HL-60 (cell line): ENCODE measurements at regions not wholly inside any gene's neighbourhood (a gene's known extent, or its start where the extent isn't known, plus 50 kb on each side); places are given as distances from the start of the nearest gene placed in this dataset.

Experiments
- DNase-seq, 2 experiments: peaks; one replicate each; pipeline ENCODE4 v3.0.0-alpha.2; 2010 to 2020; ENCODE audit warnings: low read depth in 1 of 2, low spot score in 1 of 2
- H3K27ac ChIP-seq: fragments of 250-450 bp; sonication (Bioruptor Pico); replicated peaks from 2 replicates; pipeline ENCODE4 v1.5.1; 2020; ENCODE audit warnings: mild to moderate bottlenecking, moderate library complexity
- H3K27me3 ChIP-seq: fragments of 250-450 bp; sonication (Bioruptor Pico); 2 replicates; pipeline ENCODE4 v1.5.1; 2021; ENCODE audit warnings: mild to moderate bottlenecking, moderate library complexity; ENCODE audit not compliant: insufficient read depth, poor library complexity, severe bottlenecking
- H3K4me3 ChIP-seq: replicated peaks from 2 replicates; pipeline ENCODE4 v1.5.1; 2011; ENCODE audit warnings: mild to moderate bottlenecking, control low read depth, low read length; ENCODE audit not compliant: insufficient read depth
- GABPA ChIP-seq: IDR thresholded peaks from 2 replicates; pipeline ENCODE4 v1.6.1; 2012; ENCODE audit warnings: low read depth
- POLR2AphosphoS5 ChIP-seq: IDR thresholded peaks from 2 replicates; pipeline ENCODE4 v1.6.1; 2012; ENCODE audit warnings: low read depth
- SPI1 ChIP-seq: IDR thresholded peaks from 2 replicates; pipeline ENCODE4 v1.6.1; 2012; ENCODE audit warnings: low read depth, mild to moderate bottlenecking, borderline replicate concordance
- TF ChIP-seq, protein P1 (sequence below): IDR thresholded peaks from one replicate; pipeline ENCODE4 v1.5.1; 2011; ENCODE audit warnings: low read length, control low read depth, inconsistent platforms; ENCODE audit not compliant: insufficient read depth
- TF ChIP-seq, protein P2 (sequence below): IDR thresholded peaks from 2 replicates; pipeline ENCODE4 v1.6.1; 2012; ENCODE audit warnings: low read depth; ENCODE audit not compliant: insufficient replicate concordance

DNA sequence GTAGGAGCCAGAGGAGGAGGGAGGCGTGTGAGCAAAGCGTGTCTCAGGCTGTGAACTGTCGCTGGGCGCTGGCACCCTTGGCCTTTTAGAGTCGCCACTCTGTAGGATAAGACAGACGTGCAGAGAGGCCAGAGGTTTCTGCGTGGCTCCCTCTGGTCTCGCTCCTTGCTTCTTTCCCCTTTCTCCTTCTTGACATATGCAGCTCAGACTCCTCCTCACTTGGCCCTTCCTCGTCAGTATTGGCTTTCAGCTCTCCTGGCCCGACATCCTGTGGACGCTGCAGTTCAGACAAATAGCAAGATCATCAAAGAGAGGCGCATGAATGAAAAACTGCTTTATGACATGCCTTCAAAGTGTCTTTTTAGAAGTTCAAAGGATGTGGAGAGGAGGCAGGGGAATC, 116.8 kb upstream of the SPRY4 start:
- no peak for DNase-seq
- Histone ChIP-seq H3K27ac (no peak overlapping the region), H3K4me3 (no peak overlapping the region), H3K27me3 (no peaks in the 10 kb centered on the region)
- TF ChIP-seq, protein P1, sequence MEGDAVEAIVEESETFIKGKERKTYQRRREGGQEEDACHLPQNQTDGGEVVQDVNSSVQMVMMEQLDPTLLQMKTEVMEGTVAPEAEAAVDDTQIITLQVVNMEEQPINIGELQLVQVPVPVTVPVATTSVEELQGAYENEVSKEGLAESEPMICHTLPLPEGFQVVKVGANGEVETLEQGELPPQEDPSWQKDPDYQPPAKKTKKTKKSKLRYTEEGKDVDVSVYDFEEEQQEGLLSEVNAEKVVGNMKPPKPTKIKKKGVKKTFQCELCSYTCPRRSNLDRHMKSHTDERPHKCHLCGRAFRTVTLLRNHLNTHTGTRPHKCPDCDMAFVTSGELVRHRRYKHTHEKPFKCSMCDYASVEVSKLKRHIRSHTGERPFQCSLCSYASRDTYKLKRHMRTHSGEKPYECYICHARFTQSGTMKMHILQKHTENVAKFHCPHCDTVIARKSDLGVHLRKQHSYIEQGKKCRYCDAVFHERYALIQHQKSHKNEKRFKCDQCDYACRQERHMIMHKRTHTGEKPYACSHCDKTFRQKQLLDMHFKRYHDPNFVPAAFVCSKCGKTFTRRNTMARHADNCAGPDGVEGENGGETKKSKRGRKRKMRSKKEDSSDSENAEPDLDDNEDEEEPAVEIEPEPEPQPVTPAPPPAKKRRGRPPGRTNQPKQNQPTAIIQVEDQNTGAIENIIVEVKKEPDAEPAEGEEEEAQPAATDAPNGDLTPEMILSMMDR = no peak
- TF ChIP-seq GABPA (no peak), POLR2AphosphoS5 (no peak), SPI1 (no peak)
- TF ChIP-seq, protein P2, sequence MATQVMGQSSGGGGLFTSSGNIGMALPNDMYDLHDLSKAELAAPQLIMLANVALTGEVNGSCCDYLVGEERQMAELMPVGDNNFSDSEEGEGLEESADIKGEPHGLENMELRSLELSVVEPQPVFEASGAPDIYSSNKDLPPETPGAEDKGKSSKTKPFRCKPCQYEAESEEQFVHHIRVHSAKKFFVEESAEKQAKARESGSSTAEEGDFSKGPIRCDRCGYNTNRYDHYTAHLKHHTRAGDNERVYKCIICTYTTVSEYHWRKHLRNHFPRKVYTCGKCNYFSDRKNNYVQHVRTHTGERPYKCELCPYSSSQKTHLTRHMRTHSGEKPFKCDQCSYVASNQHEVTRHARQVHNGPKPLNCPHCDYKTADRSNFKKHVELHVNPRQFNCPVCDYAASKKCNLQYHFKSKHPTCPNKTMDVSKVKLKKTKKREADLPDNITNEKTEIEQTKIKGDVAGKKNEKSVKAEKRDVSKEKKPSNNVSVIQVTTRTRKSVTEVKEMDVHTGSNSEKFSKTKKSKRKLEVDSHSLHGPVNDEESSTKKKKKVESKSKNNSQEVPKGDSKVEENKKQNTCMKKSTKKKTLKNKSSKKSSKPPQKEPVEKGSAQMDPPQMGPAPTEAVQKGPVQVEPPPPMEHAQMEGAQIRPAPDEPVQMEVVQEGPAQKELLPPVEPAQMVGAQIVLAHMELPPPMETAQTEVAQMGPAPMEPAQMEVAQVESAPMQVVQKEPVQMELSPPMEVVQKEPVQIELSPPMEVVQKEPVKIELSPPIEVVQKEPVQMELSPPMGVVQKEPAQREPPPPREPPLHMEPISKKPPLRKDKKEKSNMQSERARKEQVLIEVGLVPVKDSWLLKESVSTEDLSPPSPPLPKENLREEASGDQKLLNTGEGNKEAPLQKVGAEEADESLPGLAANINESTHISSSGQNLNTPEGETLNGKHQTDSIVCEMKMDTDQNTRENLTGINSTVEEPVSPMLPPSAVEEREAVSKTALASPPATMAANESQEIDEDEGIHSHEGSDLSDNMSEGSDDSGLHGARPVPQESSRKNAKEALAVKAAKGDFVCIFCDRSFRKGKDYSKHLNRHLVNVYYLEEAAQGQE = no peak

DNA sequence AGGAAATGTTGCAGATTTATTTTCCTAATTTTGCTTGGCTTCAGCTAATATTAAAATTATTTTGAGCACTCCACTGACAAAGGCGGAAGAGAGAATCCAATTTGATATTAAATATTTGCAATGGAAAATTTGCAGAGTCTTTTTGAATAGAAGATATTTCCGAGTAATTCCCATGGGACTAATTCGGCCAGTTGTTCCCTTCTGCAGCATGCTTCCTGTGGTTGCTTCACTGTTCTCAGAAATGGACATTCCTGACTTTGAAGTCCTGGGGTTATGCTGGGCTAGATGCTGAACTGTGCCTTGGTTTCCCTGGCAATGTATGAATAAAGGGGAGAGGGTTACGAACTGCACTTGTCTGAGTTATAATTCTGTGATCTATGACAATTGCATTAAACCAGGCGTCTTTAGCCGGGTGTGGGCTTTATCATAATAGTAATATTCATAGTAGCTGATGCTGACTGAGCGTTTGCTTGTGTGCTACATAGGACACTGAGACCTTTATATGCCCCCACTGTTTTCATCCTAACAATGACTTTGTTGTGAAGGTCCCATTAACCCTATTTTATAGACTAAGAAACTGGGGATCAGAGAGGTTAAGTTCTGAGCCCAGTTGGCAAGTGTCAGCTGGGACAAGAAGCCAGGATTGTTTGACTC, 114.5 kb upstream of the SPRY4 start:
- no peak for TF ChIP-seq SPI1
- TF ChIP-seq, protein P2 = no peak
- no peak for TF ChIP-seq POLR2AphosphoS5
- no peak for TF ChIP-seq GABPA
- TF ChIP-seq, protein P1 = no peak
- no peak for DNase-seq
- Histone ChIP-seq H3K27me3 (no peaks in the 10 kb centered on the region), H3K4me3 (no peak overlapping the region), H3K27ac (no peak overlapping the region)

DNA sequence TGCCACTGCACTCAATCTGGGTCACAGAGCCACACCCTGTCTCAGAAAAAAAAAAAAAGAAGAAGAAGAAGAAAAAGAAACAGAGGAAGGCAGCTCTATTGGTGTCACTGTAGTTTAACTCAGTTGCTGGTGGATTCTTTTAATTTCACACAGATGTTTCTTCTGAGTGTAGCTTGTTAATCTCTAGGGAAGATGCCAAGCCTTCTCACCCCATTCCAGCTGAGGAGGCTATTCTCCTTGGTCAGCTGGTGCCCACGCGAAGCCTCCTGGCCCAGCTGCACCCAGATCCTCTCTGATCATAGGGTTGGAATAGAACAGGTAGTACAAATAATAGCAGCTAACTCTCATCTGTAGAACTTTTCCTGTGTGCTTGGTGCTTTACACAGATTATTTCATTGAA, 113.8 kb upstream of the SPRY4 start:
- TF ChIP-seq POLR2AphosphoS5 (no peak), SPI1 (no peak), GABPA (no peak)
- TF ChIP-seq, protein P1 = no peak
- TF ChIP-seq, protein P2 = no peak
- H3K27me3 ChIP-seq = peaks cover 3% of the 10 kb centered on the region
- no peak overlapping the region for H3K4me3 ChIP-seq
- no peak for DNase-seq
- H3K27ac ChIP-seq = no peak overlapping the region
